NCI-H1436 (cell line): ENCODE measurements at regions not wholly inside any gene's neighbourhood (a gene's known extent, or its start where the extent isn't known, plus 50 kb on each side); places are given as distances from the start of the nearest gene placed in this dataset.

Experiments
- DNase-seq: peaks from one replicate; lab custom pipeline; 2025; lab: John Stamatoyannopoulos, UW

DNA sequence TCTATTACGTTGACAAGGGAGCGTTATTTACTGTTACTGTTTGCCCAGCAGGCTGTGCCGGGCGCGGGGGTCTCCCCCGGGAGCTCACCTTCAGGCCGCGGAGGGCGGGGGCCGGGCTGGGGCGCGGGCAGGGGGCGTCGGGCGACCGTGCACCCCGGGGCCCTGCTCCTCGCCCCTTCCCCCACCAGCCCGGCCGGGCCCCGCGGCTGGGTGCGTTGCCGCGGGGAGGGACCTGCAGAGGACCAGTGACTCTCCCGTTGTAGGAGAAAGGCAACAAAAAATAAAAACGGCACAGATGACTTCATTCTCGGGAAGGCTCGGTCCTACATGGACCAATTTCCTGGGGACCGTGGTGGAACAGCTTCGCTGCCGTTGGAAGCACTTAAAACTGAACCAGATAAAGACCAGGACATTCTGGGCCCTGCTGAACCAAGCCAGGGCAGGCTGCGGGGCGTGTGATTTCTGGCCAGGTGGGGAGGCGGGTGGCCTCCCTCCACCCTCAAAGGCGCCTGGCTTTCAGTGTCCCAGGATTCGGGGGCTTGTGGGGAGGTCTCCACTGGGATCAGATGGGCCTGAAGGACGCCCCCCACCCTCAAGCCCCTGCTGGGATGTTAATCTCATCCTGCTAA is 57.4 kb downstream of the IGLL1 start:
- DNase-seq = peak; percentile 43

DNA sequence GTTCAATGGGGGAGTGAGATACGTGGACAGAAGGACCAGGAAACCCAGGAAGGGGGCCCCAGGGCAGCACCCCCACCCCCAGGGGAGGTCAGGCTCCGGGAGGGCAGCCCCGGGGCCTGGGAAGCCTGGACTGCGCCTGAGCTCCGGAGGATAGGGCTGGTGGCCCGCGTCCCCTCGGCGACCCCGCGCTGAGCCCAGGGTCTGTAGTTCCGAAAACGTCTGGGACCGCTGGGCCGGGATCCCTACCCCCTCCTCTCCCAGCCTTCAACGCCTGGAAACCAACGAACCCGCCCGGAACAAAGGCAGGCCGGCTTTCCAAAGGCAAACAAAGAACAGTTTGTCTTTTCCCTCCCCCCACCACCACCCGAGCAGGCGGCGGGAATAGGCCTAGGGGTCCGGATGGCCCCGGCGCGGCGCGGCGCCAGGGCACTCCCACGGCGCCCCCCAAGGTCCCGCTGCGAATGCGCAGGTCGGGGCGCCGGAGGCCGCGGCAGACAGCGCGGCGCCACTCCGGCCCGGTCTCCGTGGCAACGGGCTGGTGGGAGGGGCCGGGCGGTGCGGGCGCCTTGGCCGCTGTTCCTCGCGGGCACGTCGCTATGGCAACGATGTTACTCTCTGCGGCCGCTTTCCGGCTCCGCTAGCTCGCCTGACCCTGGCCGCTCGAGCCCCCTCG is 58.5 kb downstream of the IGLL1 start:
- DNase-seq = peak; percentile 96

DNA sequence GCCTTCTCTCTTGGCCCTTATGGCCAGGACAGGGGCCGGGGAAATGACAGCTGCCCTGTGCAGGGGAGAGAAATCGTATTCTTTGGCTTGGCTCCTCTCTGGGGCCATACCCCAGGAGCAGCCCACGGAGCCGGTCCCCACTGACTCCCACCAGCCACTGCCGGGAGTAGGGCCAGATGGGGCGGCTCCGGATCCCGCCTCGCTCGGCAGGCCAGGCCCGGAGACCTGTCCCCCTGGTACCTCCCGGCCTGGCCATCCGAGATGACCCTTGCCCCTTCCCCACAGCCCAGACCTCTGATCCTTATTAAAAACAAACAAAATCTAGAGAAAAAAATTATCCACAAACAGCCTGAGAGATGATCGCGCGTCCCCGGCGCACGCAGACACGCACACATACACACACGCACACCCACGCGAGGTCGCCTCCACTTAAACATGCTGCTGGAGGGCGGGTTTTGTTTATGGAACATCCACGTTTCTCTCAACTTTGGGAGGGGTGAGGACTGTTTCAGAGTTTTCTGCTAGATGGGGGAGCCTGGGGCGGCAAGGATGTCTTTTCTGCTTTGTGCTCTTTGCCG is 59.1 kb downstream of the IGLL1 start:
- DNase-seq = no peak

DNA sequence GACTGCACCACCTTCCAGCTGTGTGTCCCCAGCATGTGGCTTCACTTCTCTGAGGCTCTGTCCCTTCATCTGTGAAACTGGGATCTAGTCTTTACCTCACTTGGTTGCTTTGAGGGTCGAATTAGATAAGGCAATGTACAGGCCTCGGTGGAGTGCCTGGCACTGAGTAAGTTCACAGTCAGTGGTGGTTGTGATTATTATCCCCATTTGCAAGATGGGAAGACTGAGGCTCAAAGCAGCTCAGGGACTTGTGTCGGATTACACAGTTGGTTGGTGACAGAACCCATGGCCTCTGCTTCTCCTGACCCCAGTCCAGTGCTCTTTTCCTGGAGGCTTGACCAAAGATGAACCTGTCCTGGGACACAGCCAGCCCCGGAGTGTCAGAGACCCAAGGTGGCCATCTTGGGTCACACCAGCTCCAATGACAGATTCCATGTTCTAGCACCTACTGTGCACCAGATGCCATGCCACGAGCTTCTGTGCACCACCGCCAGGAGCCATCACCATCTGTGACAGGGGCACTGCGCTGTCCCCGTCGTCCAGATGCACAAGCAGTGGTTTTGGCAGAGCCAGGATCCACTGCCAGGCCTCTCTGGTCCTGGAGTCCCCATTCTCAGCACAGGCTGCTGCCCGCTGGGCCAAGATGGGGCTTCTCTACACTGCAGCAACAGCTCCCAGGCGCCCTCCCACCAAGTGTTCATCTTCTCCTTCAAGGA is 60.5 kb downstream of the IGLL1 start:
- DNase-seq = no peak

DNA sequence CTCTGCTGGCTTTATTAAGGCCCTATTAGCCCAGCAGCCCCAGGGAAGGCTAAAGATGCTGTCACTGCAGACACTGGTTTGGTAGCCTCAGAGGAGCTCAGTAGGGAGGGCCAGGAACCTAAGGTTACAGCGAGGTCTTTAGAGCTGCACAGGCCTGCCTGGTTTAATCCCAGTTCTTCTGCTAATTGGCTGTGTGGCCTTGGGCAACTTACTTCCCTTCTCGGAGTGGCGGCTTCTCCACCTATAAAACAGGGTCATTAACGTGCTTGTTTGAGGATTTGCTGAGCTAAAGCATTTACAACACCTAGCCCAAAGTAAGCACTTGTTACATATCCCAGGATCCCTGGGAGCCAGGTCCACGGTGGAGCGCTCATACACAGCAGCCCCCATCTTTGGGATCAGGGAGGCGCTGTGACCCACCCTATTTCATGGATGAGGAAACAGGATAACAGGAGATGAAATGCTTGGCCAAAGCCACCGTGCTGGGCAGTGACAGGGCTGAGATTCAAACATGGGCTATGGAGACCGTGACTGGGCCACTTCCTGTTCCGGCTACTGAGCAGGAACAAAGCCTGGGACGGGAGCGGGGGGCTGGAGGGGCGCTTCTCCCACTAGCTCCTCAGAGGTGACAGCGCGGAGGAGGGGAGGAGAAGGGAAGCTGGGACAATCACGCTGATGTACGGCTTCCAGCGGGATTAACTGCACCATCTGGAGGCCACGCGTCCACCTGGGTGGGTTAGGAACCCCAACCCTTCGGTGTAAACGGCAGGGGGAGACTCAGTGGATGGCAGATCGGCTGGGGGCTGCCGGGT is 61.5 kb downstream of the IGLL1 start:
- DNase-seq = no peak

DNA sequence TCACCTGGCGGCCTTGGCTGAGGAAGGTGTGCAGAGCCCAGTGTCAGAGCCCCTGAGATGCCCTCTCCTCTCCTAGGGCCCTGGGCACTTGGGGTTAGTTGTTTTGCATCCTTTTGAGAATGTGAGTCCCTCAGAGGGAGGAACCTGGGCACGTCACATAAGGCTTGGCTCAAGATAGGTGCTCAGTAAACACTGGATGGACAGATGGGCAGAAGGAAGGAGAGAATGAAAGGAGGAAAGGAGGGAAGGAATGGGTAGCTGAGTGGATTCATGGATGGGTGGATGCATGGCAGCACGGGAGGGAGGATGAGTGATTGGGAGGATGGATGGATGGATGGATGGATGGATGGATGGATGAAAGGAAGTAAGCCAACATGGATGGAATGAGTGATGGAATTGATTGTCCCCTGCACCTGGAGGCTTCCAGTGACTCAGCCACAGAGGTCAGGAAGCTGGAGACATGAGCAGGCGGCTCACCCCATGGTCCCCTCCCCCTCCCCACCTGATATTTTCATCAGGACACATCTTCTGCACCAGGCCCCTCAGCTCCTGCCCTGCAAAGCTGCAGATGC is 62.2 kb downstream of the IGLL1 start:
- DNase-seq = no peak

DNA sequence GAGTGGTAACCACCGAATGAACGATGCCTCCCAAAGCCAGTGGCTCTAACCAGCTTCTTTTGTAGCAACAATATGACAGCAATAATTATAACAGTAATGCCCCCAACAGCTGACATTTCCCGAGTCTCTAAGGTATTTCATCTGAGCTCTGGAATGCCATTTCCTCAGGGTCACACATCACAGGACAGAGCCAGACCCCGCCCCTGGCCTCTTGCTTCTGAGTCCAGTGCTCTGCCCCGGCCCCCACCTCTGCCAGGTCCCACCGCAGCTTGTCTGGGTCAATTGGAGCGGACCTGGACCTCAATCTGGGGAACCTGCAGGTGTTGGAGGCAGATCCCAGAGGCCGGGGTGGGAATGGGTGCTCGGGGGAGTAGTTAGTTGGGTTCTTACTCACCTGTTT is 63.8 kb downstream of the IGLL1 start:
- DNase-seq = no peak

DNA sequence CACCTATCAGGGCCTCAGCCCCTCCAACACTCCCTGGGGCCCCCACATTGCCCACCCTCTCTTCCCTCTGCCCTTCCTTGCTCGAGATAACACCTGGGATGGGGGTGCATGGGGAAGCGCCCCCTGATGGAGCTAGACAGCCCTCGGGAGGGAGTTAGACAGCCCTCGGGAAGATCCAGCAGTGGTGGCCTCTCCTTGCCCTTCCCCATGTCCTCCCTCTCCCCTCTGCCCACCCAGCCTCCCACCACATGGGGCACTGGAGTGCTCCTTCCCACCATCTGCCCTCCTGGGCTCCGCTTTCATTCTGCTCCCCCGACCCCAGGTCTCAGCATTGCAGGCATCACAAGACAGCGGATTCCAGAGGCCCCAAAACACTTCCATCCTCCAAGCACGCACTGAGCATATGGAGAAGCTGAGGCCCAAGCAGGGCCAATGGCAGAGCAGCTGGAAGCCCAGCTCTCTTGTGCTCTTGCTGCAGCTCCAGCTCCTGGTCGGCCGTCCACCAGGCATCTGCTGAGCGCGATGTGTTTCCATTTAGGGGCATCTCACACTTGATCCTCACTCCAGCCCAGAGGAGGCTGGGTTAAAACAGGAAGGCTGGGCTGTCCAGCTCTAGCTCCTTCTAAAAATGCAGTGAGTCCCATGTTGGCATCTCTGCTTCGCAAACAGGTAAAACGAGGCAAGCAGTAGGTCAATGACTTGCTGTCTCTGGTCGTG is 65.6 kb downstream of the IGLL1 start:
- DNase-seq = no peak

DNA sequence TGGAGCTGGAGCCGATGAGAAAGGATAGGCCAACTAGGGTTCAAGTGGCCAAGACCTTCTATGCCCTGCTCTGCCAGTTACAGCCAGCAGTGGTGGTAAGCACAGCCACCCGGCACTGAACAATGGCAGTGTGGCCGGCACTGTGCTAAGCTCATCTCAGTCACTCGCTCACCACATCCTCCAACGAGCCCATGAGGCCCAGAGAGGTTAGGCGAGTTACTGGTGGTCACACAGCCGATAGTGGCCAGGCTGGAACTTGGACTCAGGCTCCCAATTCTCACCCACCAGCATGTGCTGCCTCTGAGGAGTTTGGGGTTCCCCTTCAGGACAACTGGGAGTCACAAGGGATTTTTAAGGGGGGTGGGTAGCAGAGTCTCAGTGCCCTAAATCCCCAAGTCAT is 66.4 kb downstream of the IGLL1 start:
- DNase-seq = no peak

DNA sequence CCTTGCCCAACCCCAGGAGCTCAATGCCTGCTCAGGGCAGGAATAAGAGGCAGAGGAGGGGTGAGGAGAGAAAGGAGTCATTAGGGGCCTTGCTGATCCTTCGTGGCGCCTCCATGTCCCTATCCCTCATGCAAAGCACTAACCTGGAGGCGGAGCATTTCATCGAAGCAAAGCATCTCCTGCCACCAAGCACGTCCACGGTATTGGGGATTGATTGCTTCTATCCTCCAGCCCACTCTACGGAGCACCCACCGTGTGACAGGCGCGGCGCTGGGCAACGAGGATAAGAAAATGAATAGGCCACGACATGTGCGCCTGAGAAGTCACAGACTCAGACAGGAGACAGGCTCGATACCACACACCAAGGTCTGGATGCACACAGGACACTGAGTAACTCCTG is 67.0 kb downstream of the IGLL1 start:
- no peak for DNase-seq

DNA sequence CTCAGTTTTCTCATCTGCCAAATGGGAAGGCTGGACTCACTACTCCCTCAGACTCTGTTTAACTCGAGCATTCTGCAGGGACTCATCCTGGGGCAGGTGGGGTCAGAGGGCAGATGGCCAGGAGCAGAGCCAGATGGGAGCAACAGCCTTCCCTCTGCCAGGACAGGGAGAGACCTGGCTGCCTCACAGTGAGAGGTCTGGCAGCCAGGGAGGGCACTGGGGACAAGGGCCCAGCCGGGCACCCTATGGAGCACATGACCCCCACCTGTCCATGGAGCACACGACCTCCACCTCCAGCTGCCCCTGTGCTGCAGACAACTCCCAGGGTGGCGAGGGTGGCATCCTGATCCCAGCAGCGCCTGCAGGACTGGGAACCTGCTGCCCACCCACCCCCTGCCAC is 67.4 kb downstream of the IGLL1 start:
- no peak for DNase-seq

DNA sequence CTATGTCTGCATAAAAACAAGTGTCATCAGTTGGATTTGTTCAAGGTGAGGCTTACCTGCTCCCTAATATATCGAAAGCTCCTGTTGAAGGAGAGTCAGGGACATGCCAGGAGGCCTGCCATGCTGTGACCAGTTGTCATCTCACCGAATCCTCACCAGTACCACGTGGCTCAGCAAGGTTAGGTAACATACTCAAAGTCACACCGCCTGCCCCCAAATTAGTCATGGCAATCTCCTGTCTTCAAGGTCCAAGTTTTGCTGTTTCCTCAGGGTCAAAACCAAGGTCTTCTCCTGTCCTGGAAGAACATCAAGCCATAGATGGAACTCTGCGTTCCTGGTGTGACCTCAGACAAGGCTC is 67.8 kb downstream of the IGLL1 start:
- no peak for DNase-seq

DNA sequence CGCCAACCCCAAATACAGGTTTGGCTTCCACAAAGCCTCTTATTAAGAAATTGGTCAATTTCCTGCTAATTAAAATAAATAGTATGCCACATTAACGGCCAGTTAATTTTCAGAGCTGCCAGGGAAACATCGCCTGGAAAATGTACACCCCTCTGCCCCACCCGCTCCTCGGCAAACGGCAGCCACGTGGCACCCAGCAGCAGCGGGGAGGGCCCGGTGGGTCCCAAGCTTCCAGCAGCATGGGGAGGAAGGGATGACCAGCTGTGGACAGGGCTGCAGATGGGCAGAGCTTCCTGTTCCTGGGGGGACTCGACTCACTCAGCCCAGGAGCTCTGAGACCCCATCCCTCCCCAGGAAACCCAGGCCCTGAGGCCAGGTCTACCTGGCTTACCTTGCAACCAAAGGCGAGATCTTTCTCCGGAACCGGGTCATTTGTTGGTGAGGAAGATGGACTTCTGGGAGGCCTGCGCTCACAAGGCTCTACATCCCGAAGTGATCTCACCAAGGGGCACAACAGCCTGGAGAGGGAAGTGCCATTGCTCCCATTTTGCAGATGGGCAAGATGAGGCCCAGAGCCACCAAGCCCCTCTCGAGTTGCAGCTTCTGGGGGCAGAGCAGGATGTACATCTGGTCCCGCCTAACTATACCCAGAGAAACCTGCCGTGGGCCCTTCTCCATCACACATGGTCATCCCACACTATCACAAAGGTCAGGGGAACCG is 68.3 kb downstream of the IGLL1 start:
- DNase-seq = no peak

DNA sequence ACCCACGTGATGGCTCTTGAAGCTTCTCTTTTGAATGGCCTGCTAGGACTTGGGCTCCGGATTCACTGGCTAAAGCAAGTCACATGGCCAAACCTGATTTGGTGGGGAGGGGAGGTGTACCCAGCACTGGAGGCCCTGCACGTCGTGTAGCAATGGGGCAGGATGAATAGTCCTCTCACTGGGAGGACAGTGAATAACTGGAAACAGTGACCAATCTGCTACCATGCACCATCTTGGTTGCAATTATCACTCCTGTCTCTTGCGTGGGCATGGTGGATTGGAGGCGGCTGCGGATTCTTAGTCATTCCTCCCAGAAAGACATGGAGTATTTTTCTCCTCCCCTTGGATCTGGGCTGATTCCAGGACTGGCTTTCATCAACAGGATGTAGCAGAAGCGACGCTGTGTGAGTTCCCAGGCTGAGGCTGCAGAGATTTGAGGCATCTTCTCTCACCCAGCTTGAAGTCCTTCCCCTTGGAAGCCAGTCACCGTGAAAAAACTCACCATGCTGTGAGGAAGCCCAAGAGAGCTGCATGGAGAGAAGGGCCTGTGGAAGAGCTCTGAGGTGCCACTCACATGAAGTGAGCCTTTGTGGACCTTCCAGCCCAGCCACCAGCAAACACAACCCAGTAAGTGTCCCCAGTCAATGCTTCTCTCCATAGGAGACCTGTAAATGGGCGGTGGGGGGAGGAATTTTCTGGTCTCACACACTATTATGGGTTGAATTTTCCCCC is 70.4 kb downstream of the IGLL1 start:
- peak; percentile 54 for DNase-seq

DNA sequence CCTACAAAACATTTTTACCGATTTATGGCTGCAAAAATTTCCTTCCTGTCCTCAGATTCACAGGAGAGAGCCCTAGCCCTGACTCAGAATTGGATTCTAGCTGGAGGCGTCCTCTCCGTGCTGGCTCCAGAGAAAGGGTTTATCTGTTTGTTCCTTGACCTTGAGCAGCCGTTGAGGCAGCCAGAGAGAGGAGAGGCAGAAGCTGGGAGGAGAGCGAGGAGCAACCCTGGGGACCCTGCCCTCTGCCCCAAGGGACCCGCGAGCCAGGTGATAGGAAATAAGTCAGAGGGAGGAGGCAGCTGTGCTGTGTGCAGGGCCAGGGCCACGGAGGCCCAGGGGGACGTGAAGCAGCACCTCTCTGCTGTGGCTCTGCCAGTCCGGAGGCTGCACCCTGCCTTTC is 75.6 kb downstream of the IGLL1 start:
- peak; percentile 84 for DNase-seq

DNA sequence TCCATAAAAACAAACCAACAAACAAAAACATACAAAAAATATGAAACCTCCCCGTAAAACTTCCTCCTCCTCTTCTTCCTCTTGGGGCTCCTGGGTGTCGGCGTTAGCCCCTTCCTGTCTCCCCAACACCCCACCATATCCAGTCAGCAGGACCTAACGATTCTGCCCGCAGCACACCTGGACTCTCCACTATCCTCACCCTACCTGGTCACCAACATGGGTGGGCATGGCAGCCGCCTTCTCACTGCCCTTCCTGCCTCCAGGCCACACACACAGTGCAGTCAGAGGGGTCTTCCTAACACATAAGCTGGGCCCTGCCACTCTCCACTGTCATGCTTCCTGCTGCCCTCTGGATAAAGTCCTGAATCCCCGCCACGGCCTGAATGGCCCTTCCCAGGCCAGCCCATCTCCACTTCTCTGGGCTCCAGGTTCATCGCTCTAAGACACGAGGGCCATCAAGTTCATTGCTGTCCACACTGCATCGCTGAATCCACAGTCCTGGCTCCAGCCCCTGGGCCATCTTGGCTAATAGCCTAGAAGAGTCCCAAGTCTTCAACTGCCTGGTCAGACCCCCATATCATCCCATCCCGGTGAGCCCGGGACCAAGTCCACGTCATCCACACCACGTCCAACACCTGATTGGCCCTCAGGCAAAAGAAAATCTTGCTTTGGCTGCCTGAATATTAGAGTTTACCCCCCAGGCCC is 76.2 kb downstream of the IGLL1 start:
- no peak for DNase-seq

DNA sequence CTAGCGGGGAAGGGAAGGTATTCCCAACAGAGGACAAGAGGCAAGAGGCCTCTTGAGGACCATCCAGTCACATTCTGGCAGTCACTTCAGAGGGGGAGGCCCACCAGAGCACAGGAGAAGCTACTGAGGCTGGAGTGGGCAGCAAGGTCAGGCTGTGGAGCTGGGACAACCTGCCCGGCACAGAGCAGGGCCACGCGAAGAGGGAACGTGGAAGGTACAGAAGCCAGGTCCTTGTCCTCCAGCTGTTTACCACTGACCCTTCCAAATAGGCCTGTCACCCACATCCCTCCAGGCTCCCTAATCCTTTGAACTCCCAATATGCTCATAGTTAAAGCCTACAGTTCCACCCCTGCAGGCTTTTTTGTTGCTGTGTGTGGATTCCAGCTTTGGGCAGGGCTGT is 76.9 kb downstream of the IGLL1 start:
- DNase-seq = no peak

DNA sequence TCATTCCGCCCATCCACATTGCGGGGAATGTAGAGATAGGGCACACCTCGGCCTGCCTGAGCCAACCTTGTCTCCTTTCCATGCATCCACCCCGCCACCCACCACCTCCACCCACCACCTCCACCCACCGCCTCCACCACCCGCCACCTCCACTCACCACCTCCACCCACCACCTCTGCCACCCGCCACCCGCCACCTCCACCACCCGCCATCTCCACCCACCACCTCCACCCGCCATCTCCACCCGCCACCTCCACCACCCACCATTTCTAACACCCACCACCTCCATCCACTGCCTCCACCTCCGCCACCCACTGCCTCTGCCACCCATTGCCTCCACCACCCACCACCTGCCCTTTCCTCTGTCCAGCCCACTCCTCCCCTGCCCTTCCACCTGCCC is 78.4 kb downstream of the IGLL1 start:
- no peak for DNase-seq

DNA sequence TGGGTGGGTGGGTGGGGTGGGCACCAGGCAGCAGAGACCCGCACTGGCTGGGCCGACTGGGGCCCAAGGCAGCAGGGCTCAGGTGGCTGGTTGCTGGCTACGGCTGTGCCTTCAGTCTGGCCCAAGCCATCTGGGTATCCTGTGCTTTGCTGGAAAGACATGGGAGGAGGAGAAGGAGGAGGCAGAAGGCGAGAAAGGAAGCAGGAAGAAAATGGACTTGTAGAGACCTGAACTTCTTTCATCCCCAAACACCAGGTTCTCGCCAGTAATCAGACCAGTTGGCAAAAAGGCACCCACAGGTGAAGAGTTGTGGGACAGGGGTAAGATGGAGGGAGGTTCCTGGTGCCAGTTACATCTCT is 78.8 kb downstream of the IGLL1 start:
- DNase-seq = no peak
